ENCODE measurements at regions not wholly inside any gene's neighbourhood (a gene's known extent, or its start where the extent isn't known, plus 50 kb on each side); places are given as distances from the start of the nearest gene placed in this dataset.

- no peak for DNase-seq (ENCODE audit: low read depth in 2 of 2)
Measured at GRCh38 chr13:81800433-81800832, 1459.5 kb upstream of the SPRY2 start.

DNA sequence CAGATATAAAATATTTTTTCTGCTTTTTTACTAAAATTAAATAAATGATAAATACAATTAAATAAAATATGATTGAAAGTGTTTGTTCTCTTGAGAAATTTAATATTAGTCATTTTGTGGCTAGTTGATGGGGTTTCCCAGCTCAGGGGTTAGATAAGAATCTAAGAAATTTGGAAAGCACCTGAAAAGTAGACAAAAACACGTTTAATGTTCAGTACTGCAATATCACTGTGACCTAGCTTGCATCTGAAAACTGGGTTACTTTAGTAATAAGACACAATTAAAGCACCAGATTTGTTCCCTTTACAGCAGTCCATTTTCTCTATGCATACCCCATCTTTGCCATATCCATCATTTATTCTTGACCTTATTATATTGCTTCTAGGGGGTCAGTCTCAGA, 1454.8 kb upstream of the SPRY2 start:
- DNase-seq (ENCODE audit: low read depth in 2 of 2) = no peak

GRCh38 chr13:81791641-81792040, 1450.7 kb upstream of the SPRY2 start:
- DNase-seq (ENCODE audit: low read depth in 2 of 2) = no peak

DNA sequence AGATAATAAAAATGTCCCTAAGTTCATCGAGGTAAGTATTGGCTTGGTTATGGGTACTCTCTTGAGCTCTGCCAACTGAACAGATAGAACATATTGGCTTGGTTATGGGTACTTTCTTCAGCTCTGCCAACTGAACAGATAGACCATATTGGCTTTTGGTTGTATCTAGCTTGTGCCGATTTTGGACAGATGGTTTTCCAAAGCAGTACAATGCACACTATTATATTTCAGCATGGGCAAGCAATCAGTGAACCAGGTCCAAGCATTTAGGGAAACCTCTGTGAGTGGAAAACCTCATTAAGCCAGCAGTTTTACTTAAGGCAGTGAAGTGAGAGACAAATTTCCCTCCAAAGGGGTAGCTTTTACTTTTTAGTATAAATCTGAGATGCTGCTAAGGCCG, 1440.5 kb upstream of the SPRY2 start:
- no peak for DNase-seq (ENCODE audit: low read depth in 2 of 2)

GRCh38 chr13:81779876-81780275, 1439.0 kb upstream of the SPRY2 start:
- DNase-seq (ENCODE audit: low read depth in 2 of 2) = no peak

GRCh38 chr13:81778350-81778749, 1437.4 kb upstream of the SPRY2 start:
- DNase-seq (ENCODE audit: low read depth in 2 of 2) = no peak

- DNase-seq (ENCODE audit: low read depth in 2 of 2) = no peak
Measured at GRCh38 chr13:81773263-81773662, 1432.3 kb upstream of the SPRY2 start.

DNA sequence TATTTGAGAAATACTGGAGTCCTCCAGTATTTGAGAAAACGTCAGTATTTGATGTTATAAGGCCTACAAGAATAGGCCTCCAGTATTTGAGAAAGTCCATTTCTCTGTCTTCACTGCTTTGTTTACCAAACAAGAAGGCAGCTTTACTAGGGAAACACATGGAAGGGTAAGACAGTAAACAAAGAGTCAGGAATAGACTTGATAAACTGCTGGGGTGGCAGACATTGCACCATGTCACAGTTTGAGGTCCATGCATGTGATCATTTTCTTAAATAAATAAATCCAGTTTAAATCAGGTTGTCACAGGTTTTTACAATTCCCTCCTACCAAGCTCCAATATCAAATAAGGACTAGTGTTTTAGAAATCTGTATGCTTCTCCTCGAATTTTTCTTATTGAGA, 1431.0 kb upstream of the SPRY2 start:
- DNase-seq (ENCODE audit: low read depth in 2 of 2) = no peak

DNA sequence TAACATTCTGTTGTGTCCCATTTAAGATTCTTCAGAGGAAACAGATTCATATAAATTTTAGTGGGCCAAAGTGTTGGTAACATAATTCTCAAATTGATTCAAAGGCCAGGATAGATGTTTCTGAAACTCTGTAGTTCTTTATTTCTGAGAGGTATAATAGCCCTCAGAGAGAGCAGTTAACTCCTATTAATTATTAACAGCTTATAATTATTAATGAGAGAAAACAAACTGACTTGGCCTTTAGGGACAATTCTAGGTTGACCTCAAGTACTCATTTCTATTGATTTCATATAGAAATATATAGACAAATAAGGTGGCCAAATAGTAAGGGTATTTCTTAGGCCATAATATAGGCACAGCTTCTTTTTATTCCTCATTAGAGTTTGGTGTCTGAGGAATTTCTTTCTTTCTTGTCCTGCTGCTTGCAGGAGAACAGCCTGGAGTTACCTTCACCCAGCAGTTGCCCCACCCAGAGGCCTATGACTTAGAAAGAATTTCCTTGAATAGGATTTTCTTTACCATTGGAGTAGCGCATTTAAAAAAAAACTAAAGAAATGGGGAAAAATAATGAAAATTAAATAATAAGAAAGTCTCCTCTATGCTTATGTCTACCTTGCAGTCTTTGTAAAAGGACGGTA, 1430.1 kb upstream of the SPRY2 start:
- no peak for DNase-seq (ENCODE audit: low read depth in 2 of 2)

DNA sequence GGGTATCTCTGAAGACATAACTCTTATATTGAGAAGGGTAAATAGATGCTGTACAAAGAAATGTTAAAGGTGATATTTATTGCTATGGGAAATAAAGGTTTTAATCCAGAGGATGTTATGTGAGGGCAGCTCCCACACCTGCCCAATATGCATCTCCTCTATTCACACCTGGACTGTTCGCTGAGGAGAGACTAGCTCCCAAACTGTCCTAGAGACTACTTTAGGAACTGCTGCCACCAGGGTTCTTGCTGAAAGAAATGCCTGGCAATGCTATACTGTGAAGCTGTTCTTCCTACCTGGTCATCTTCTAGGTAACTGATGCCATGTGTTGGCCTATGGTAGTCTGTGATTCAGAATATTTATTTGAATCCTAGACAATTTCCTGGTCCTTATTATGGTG, 1421.5 kb upstream of the SPRY2 start:
- no peak for DNase-seq (ENCODE audit: low read depth in 2 of 2)

DNA sequence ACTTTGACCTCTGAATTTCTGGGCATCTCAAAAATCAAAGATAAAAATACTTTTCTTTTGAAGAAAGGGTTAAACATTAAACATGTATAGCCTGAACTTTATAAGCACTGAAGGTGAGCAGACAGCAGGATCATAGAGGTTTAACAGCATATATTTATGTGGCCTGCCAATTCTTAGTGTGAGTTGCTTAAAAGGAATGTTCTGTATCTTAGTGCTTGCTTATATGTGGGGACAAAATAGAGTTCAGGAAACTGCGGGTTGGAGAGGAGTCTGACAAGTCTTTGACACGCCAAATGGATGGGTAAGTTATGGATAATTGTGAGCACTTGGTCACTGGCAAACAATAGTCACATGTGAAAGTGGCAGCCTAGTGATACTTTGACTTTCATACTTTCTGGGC, 1419.4 kb upstream of the SPRY2 start:
- DNase-seq (ENCODE audit: low read depth in 2 of 2) = no peak

DNA sequence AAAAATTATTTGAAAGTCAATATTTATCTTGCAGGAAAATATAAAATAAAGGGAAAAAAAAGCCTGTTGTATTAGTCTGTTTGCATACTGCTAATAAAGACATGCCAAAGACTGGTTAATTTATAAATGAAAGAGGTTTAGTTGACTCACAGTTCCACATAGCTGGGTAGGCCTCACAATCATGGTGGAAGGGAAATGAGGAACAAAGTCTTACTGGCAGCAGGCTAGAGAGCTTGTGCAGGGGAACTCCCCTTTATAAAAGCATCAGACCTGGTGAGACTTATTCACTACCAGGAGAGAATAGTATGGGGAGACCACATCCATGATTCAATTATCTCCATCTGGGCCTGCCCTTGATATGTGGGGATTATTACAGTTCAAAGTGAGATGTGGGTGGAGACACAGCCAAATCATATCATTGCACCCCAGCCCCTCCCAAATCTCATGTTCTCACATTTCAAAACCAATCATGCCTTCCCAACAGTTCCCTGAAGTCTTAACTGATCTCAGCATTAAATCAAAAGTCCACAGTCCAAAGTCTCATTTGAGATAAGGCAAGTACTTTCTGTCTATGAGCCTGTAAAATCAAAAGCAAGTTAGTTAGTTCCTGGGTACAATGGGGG, 1416.5 kb upstream of the SPRY2 start:
- no peak for DNase-seq (ENCODE audit: low read depth in 2 of 2)

DNA sequence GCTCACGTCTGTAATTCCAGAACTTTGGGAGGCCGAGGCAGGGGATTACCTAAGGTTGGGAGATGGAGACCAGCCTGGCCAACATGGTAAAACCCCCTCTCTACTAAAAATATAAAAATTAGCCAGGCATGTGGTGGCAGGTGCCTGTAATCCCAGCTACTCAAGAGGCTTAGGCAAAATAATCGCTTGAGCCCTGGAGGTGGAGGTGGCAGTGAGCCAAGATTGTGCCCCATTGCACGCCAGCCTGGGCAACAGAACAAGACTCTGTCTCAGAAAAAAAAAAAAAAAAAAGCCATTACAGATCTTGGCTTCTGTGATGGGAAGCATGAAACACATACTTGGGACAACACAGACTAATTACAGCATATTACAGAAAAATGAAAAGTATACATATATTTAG, 1404.5 kb upstream of the SPRY2 start:
- DNase-seq (ENCODE audit: low read depth in 2 of 2) = no peak

DNA sequence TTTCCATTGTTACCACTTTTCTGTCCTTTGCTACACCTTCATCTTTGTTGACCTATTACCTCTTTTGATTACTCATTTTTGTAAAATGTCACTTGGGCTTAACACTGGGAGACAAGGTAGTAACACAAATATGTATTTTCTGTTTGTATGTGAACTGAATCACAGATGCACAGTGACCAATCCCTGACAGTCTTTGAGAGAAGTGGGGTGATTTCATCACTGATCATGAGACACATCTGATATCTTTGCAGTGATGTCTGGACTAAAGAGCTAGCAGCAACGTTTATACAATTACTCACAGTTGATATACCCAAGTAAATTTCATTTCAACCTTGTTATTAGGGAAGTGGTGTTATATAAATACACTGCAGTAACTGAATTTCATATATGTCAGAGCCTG, 1397.4 kb upstream of the SPRY2 start:
- DNase-seq (ENCODE audit: low read depth in 2 of 2) = no peak

DNA sequence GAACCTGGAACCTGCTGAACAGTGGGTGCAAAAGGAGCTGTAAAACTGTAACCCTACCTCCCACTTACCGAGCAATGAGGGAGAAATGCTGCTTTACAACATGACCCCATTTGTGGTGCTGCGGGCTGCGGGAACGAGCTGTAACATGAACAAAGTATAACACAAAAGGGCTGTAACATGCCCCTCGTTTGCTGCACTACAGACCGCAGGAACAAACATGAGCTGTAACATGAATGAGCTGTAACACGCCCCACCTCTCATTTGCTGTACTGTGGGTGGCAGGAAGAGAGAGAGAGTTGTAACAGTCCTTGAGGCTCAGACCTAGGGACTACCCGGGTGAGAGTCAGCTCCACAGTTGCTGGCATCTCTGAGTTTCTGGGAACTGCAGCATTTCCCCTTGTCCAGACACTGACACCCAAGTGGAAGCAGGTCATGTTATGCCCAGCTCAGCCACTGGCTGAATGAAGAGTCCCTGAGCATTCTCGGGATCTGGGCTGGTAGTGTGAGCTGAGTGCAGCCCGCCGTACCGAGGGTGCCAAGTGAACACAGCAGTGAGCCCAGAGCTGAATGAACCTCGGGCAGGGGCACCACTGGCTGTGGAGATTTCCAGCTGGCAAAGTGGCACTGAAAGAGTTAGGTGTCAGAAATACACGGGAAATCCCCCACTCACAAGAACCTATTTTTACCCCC, 1385.3 kb upstream of the SPRY2 start:
- no peak for DNase-seq (ENCODE audit: low read depth in 2 of 2)

DNA sequence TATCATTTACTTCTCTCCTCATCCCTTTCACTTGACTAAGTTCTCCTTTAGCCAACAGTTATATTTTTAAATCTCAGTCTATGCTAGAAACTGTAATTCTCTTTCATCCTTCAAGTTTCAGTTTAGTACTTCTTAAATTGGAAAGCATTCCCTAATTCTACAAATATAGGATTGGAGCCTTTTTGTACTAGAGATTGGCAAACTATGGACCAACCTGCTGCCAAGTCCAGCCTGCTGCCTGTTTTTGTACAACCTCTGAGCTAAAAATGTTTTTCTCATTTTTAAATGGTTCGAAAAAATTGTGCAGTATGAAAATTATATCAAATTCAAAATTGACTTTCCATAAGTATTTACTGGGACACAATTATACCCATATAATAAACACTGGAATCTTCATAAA, 1381.5 kb upstream of the SPRY2 start:
- no peak for DNase-seq (ENCODE audit: low read depth in 2 of 2)

DNA sequence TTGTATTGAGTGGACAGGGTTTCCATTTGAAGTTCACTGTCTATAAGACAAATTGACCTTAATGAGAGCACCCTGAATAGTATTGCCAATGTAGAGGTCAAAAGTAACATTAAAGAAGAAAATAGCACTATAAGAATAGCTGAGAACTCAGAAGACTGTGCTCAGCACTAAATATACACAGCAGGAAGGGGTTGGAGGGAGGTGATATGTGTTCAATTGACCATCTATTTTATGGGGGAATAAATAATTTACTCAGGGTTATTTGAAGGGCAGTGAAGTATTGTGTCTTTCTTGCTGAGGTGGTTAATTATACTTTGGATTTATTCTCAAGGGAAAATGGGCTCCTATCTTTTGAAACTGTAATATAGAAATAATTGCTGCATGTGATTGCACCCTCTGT, 1380.5 kb upstream of the SPRY2 start:
- DNase-seq (ENCODE audit: low read depth in 2 of 2) = no peak

DNA sequence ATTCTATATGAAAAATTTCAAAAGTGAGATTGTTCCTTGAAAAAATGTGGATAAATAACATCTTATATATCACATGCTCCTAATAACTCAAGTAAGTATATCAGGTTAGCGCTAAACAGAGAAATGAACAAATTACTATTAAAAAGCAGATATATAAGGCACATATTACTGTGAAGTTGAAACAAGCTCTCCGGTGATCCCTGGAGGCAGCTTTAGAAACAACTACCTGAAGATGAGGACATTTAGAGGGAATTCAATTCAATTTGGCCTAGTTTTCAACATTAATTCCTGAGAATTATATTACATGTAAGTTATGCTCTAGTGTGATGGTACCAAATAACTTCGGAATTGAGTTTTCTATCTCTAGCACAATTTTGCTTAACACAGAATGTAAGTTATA, 1373.6 kb upstream of the SPRY2 start:
- no peak for DNase-seq (ENCODE audit: low read depth in 2 of 2)

GRCh38 chr13:81713201-81713600, 1372.3 kb upstream of the SPRY2 start:
- no peak for DNase-seq (ENCODE audit: low read depth in 2 of 2)

DNA sequence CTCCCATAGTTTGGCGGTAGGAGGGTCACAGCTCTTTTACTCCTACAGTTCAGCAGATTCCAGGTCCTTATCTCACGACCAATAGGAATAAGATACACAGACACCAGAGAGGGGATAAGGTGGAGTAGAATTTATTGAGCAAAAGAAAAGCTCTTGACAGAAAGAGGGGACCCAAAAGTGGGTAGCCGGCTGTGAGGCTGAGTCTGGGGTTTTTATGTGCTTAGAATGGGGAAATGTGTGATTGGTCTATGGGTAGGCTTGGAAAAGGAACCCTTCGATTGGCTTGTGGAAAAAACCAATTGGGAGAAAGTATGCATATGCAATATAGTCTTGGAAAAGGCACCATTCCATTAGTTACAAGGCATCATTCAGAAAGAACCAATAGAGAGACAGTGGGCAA, 1356.9 kb upstream of the SPRY2 start:
- no peak for DNase-seq (ENCODE audit: low read depth in 2 of 2)

DNA sequence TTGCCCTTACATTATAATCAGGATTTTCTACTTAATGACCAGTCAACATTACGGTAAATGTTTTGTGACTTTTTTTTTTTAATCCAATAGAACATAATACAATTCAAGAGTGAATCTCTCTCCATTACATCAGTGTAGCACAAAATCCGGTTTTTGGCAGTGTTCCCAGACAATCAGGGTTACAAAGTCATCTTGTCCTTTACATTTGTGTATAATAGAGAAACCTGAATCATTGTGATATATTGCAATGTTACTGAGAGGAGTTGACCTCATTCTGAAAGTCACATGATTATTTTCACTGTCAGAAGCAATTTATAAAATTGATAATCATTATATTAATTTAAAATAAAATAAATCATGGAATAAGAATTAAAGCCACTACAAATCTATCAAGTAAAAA, 1346.0 kb upstream of the SPRY2 start:
- no peak for DNase-seq (ENCODE audit: low read depth in 2 of 2)

- no peak for DNase-seq (ENCODE audit: low read depth in 2 of 2)
Measured at GRCh38 chr13:81683521-81683920, 1342.6 kb upstream of the SPRY2 start.

DNA sequence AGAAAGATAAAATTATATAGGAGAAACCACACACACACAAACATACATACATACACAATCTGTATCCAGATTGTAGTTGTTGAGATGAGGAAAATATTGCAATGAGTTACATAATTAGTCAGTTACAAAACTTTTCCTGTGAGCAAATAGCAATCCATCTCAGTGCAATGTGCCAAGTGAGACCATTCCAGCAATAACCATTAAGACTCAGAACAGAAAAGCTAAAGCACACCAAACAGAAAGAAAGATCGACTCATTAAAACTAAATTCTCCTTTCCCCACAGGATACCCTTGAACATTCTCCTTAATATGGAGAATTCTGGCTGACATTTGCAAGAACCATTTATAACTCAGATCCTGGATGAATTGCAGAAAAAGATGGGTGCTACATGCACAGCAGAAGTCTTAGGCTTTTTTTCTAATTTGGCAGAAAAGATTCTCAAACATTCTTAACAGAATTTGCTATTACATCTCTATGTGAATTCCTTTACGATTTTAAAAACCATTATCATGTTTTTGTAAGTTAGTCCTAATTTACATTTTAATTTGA, 1341.2 kb upstream of the SPRY2 start:
- no peak for DNase-seq (ENCODE audit: low read depth in 2 of 2)
